HepG2 (cell line): ENCODE measurements at regions not wholly inside any gene's neighbourhood (a gene's known extent, or its start where the extent isn't known, plus 50 kb on each side); places are given as distances from the start of the nearest gene placed in this dataset.

Experiments used
- ATAC-seq: fragments of 200-7000 bp; cut with Tn5 transposase; 3 replicates; pipeline ENCODE4 v1.9.1; 2020; ENCODE audit warnings: mild to moderate bottlenecking, moderate library complexity
- BruUV-seq: library from RNA; stranded (reverse); fragments of 400-500 nt; replicated peaks from 2 replicates; lab custom pipeline; 2021; lab: Mats Ljungman, UMichigan
- CTCF ChIA-PET: fragments of 300-600 bp; formaldehyde crosslinking; extraction: SDS; loops from one replicate; lab custom pipeline; 2021; ENCODE audit warnings: low total read pairs, inconsistent platforms, low intra/inter-chr PET ratio; lab: Yijun Ruan, JAX
- POLR2A ChIA-PET: fragments of 350-600 bp; sonication (Branson Sonifier 250); formaldehyde crosslinking; loops from one replicate; lab custom pipeline; 2020; ENCODE audit warnings: antibody characterized with exemption, inconsistent platforms; lab: Yijun Ruan, JAX
- DNase-seq: peaks from one replicate; pipeline ENCODE4 v3.0.0-alpha.2; 2015; ENCODE audit warnings: low spot score
- FAIRE-seq: peaks from 3 replicates; lab custom pipeline; 2011; peaks lifted over from hg19 to GRCh38; lab: Jason Lieb, UNC
- H2AFZ ChIP-seq: one replicate; pipeline ENCODE4 v1.6.1; 2011; ENCODE audit warnings: low read length, inconsistent platforms
- H3K27ac ChIP-seq: fragments of 300-600 bp; 3 replicates; pipeline ENCODE4 v1.8.0; 2011; ENCODE audit warnings: mixed run types, mild to moderate bottlenecking, mixed read lengths, low read length, inconsistent platforms; ENCODE audit not compliant: insufficient read depth; ENCODE audit errors: extremely low read length
- H3K27me3 ChIP-seq, 2 experiments: fragments of 200-600 bp in 1 of 2; 2 replicates in 1 of 2; 3 replicates in 1 of 2; pipeline versions ENCODE4 v1.6.0 to v1.8.0; 2011; ENCODE audit warnings: low read length in 2 of 2, mild to moderate bottlenecking in 2 of 2, moderate library complexity in 2 of 2, inconsistent platforms in 1 of 2; ENCODE audit not compliant: insufficient read depth in 2 of 2, control insufficient read depth in 1 of 2
- H3K36me3 ChIP-seq, 2 experiments: fragments of 200-600 bp in 1 of 2; replicated peaks in 1 of 2; 2 replicates in 1 of 2; 3 replicates in 1 of 2; pipeline versions ENCODE4 v1.5.1 to v1.8.0; 2011; ENCODE audit warnings: low read length in 2 of 2, inconsistent platforms in 1 of 2; ENCODE audit not compliant: insufficient read depth in 2 of 2, control insufficient read depth in 1 of 2
- H3K4me1 ChIP-seq: 2 replicates; pipeline ENCODE4 v1.5.1; 2012; ENCODE audit warnings: low read length, inconsistent platforms; ENCODE audit not compliant: insufficient read depth
- H3K4me2 ChIP-seq: 2 replicates; pipeline ENCODE4 v1.6.0; 2011; ENCODE audit warnings: low read depth, low read length, inconsistent platforms
- H3K4me3 ChIP-seq, 3 experiments: fragments of 200-600 bp in 1 of 3; sonication (generic), shearing (Covaris generic) in 1 of 3; replicated peaks in 1 of 3; 2 replicates each; pipeline ENCODE4 v1.5.1; 2011 to 2016; ENCODE audit warnings: low read length in 3 of 3, inconsistent platforms in 2 of 3, low read depth in 2 of 3, mild to moderate bottlenecking in 2 of 3, control low read depth in 1 of 3, mixed read lengths in 1 of 3; ENCODE audit not compliant: insufficient read depth in 1 of 3
- H3K79me2 ChIP-seq: one replicate; pipeline ENCODE4 v1.6.1; 2011; ENCODE audit warnings: low read length, inconsistent platforms; ENCODE audit not compliant: insufficient read depth
- H3K9ac ChIP-seq: 2 replicates; pipeline ENCODE4 v1.6.0; 2011; ENCODE audit warnings: mild to moderate bottlenecking, low read depth, low read length, inconsistent platforms; ENCODE audit not compliant: insufficient read depth
- H3K9me3 ChIP-seq: 2 replicates; pipeline ENCODE4 v1.5.1; 2012; ENCODE audit warnings: mild to moderate bottlenecking, low read length
- H4K20me1 ChIP-seq: 2 replicates; pipeline ENCODE4 v1.6.0; 2011; ENCODE audit warnings: inconsistent platforms, mild to moderate bottlenecking, low read length, moderate library complexity; ENCODE audit not compliant: insufficient read depth
- EEA1 ChIP-seq: sonication (generic); formaldehyde crosslinking; IDR thresholded peaks from 2 replicates; pipeline ENCODE4 v1.5.1; 2020; ENCODE audit warnings: mild to moderate bottlenecking, missing genetic modification reagents, borderline replicate concordance
- MBD4 ChIP-seq: IDR thresholded peaks from 2 replicates; pipeline ENCODE4 v1.6.1; 2012; ENCODE audit warnings: low read length, inconsistent platforms, borderline replicate concordance
- PPARG ChIP-seq: conservative IDR thresholded peaks from 2 replicates; pipeline ENCODE4 v1.6.1; 2016; ENCODE audit warnings: missing biosample characterization, missing genetic modification reagents
- SMAD9 ChIP-seq: sonication (generic); formaldehyde crosslinking; IDR thresholded peaks from 2 replicates; pipeline ENCODE4 v1.5.1; 2020; ENCODE audit warnings: mild to moderate bottlenecking, missing genetic modification reagents
- ZFP36 ChIP-seq: fragments of 150-350 bp; IDR thresholded peaks from 2 replicates; pipeline ENCODE4 v1.6.1; 2018; ENCODE audit warnings: borderline replicate concordance, low read length, low read depth; ENCODE audit not compliant: partially characterized antibody
- ZNF468 ChIP-seq: sonication (generic); formaldehyde crosslinking; IDR thresholded peaks from 2 replicates; pipeline ENCODE4 v1.8.0; 2022; ENCODE audit warnings: mild to moderate bottlenecking, moderate library complexity, missing genetic modification reagents
- ZNF703 ChIP-seq: sonication (generic); formaldehyde crosslinking; IDR thresholded peaks from 2 replicates; pipeline ENCODE4 v1.5.1; 2020; ENCODE audit warnings: missing genetic modification reagents, mild to moderate bottlenecking, moderate library complexity, borderline replicate concordance
- ZNF879 ChIP-seq: sonication (generic); formaldehyde crosslinking; IDR thresholded peaks from 2 replicates; pipeline ENCODE4 v1.8.1; 2023; ENCODE audit warnings: missing genetic modification reagents
- WGBS: methylation state at CpG from one replicate; pipeline ENCODE4 v1.1.6; 2017; ENCODE audit warnings: low lambda C conversion rate; 5-methylcytosine and 5-hydroxymethylcytosine counted together
- in situ Hi-C: cut with HindIII; loops from 2 replicates; pipeline ENCODE4 v1.10.0; 2017; ENCODE audit warnings: low pct_unique_long_range_greater_than_20kb; ENCODE audit not compliant: extremely low pct_ligation_motif_present
- intact Hi-C: fragments of 100-400 bp; cut with micrococcal nuclease; formaldehyde crosslinking; loops from one replicate; pipeline ENCODE4 v1.10.0; 2022; ENCODE audit not compliant: unreplicated experiment
- TF ChIP-seq, protein P1 (sequence below): sonication (generic); formaldehyde crosslinking; IDR thresholded peaks from 2 replicates; pipeline ENCODE4 v1.5.0; 2020; ENCODE audit warnings: mild to moderate bottlenecking, low read depth, missing genetic modification reagents, borderline replicate concordance
- TF ChIP-seq, protein P2 (sequence below): IDR thresholded peaks from 2 replicates; pipeline ENCODE4 v1.6.1; 2012; ENCODE audit warnings: low read length, improper control_type of control experiment
- TF ChIP-seq, protein P3 (sequence below): sonication (generic); formaldehyde crosslinking; conservative IDR thresholded peaks from 2 replicates; pipeline ENCODE4 v1.5.0; 2020; ENCODE audit warnings: missing genetic modification reagents

DNA sequence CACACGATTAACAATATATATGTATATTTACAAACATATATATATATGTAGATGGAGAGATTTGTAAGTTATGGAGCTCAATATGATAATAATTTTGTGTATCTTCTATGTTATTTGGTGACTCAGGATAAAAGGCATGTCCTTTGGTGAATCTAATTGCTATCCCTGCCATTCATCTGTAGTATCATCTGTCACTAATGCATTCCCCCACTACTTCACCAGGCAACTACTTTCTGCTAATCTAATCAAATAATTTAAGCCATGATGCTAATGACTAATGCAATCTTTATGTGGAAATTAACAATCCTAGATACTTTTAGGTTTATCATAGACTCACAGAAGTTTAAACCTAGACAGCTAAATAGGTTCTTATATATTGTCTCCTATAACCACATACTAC, 1074.5 kb downstream of the PLA2G4A start:
- H3K9me3 ChIP-seq = no peaks in the 10 kb centered on the region
- H3K27ac ChIP-seq = no peak overlapping the region
- 3% methylated on average over 1 of the region's 1 CpG for WGBS
- no peak overlapping the region for H3K9ac ChIP-seq
- H3K4me3 ChIP-seq = no peak overlapping the region
- H2AFZ ChIP-seq = no peak overlapping the region
- ATAC-seq = no peak
- H3K36me3 ChIP-seq = no peaks in the 10 kb centered on the region
- H3K4me2 ChIP-seq = no peak overlapping the region
- no peaks in the 10 kb centered on the region for H3K4me1 ChIP-seq
- TF ChIP-seq, protein P1, sequence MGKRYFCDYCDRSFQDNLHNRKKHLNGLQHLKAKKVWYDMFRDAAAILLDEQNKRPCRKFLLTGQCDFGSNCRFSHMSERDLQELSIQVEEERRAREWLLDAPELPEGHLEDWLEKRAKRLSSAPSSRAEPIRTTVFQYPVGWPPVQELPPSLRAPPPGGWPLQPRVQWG = no peak
- no peak for TF ChIP-seq SMAD9 (CRISPR knock-in tag)
- no peak for TF ChIP-seq MBD4
- TF ChIP-seq EEA1 = no peak
- TF ChIP-seq, protein P2, sequence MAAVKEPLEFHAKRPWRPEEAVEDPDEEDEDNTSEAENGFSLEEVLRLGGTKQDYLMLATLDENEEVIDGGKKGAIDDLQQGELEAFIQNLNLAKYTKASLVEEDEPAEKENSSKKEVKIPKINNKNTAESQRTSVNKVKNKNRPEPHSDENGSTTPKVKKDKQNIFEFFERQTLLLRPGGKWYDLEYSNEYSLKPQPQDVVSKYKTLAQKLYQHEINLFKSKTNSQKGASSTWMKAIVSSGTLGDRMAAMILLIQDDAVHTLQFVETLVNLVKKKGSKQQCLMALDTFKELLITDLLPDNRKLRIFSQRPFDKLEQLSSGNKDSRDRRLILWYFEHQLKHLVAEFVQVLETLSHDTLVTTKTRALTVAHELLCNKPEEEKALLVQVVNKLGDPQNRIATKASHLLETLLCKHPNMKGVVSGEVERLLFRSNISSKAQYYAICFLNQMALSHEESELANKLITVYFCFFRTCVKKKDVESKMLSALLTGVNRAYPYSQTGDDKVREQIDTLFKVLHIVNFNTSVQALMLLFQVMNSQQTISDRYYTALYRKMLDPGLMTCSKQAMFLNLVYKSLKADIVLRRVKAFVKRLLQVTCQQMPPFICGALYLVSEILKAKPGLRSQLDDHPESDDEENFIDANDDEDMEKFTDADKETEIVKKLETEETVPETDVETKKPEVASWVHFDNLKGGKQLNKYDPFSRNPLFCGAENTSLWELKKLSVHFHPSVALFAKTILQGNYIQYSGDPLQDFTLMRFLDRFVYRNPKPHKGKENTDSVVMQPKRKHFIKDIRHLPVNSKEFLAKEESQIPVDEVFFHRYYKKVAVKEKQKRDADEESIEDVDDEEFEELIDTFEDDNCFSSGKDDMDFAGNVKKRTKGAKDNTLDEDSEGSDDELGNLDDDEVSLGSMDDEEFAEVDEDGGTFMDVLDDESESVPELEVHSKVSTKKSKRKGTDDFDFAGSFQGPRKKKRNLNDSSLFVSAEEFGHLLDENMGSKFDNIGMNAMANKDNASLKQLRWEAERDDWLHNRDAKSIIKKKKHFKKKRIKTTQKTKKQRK = no peak
- no peak for TF ChIP-seq ZFP36
- TF ChIP-seq PPARG (CRISPR knock-in tag) = no peak
- TF ChIP-seq, protein P3, sequence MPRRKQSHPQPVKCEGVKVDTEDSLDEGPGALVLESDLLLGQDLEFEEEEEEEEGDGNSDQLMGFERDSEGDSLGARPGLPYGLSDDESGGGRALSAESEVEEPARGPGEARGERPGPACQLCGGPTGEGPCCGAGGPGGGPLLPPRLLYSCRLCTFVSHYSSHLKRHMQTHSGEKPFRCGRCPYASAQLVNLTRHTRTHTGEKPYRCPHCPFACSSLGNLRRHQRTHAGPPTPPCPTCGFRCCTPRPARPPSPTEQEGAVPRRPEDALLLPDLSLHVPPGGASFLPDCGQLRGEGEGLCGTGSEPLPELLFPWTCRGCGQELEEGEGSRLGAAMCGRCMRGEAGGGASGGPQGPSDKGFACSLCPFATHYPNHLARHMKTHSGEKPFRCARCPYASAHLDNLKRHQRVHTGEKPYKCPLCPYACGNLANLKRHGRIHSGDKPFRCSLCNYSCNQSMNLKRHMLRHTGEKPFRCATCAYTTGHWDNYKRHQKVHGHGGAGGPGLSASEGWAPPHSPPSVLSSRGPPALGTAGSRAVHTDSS = no peak
- no peak for TF ChIP-seq ZNF468 (CRISPR knock-in tag)
- TF ChIP-seq ZNF703 (CRISPR knock-in tag) = no peak
- TF ChIP-seq ZNF879 = no peak
- in situ Hi-C loops (no loop called here), intact Hi-C loops (no loop called here)
- H4K20me1 ChIP-seq = no peaks in the 10 kb centered on the region
- H3K27me3 ChIP-seq = no peaks in the 10 kb centered on the region
- no TSS peak for BruUV-seq
- H3K79me2 ChIP-seq = no peaks in the 10 kb centered on the region
- POLR2A ChIA-PET = no interaction called here
- CTCF ChIA-PET = no interaction called here
- FAIRE-seq = no peak
- no peak for DNase-seq
